ENCODE measurements at regions not wholly inside any gene's neighbourhood (a gene's known extent, or its start where the extent isn't known, plus 50 kb on each side); places are given as distances from the start of the nearest gene placed in this dataset.

- TF ChIP-seq CTCF (conservative IDR thresholded peaks at IDR 0.05; ENCODE audit: low read depth, low read length) (no peak), EZH2 (IDR thresholded peaks at IDR 0.05; ENCODE audit: low read length, unreplicated experiment) (no peak)
Observed at GRCh38 chr20:40046703-40047102, 642.3 kb downstream of the MAFB start.
